Activated T-cell treated with anti-CD3 and anti-CD28 coated beads, Interleukin-2, amount 50 U/mL, for 48 hours (primary cell): ENCODE measurements at regions not wholly inside any gene's neighbourhood (a gene's known extent, or its start where the extent isn't known, plus 50 kb on each side); places are given as distances from the start of the nearest gene placed in this dataset.

Experiments
- DNase-seq, 2 experiments: peaks; one replicate each; pipeline ENCODE4 v3.0.0-alpha.2; 2020

- no peak for DNase-seq
These were observed 150.3 kb upstream of the VANGL1 start for GRCh38 chr1:115491298-115492018.

- no peak for DNase-seq
These were observed 141.0 kb upstream of the NGF start for GRCh38 chr1:115479055-115479482.

- DNase-seq = no peak
These were observed 139.0 kb upstream of the NGF start for GRCh38 chr1:115477071-115477470.

GRCh38 chr1:115476616-115477015, 138.6 kb upstream of the NGF start:
- no peak for DNase-seq

- DNase-seq = no peak
These were observed 137.9 kb upstream of the NGF start for GRCh38 chr1:115475901-115476300.

- no peak for DNase-seq
These were observed 137.2 kb upstream of the NGF start for GRCh38 chr1:115475252-115475651.

GRCh38 chr1:115473986-115474565, 136.0 kb upstream of the NGF start:
- no peak for DNase-seq

GRCh38 chr1:115469703-115470476, 131.8 kb upstream of the NGF start:
- peak; percentile 49 to 58 for DNase-seq

- no peak for DNase-seq
These were observed 129.7 kb upstream of the NGF start for GRCh38 chr1:115467790-115468189.

GRCh38 chr1:115467196-115467595, 129.1 kb upstream of the NGF start:
- no peak for DNase-seq

GRCh38 chr1:115466433-115466832, 128.4 kb upstream of the NGF start:
- DNase-seq = no peak

- DNase-seq = no peak
These were observed 127.8 kb upstream of the NGF start for GRCh38 chr1:115465802-115466363.

GRCh38 chr1:115463347-115463746, 125.3 kb upstream of the NGF start:
- no peak for DNase-seq

GRCh38 chr1:115462566-115463076, 124.6 kb upstream of the NGF start:
- DNase-seq = no peak

GRCh38 chr1:115461526-115461925, 123.5 kb upstream of the NGF start:
- no peak for DNase-seq

GRCh38 chr1:115459161-115459560, 121.1 kb upstream of the NGF start:
- no peak for DNase-seq

GRCh38 chr1:115458426-115459114, 120.5 kb upstream of the NGF start:
- DNase-seq = no peak

GRCh38 chr1:115457289-115457688, 119.2 kb upstream of the NGF start:
- no peak for DNase-seq

- DNase-seq = no peak
These were observed 118.5 kb upstream of the NGF start for GRCh38 chr1:115456441-115456961.

GRCh38 chr1:115454837-115455511, 116.9 kb upstream of the NGF start:
- no peak for DNase-seq

GRCh38 chr1:115453666-115454065, 115.6 kb upstream of the NGF start:
- no peak for DNase-seq
